ENCODE measurements at regions not wholly inside any gene's neighbourhood (a gene's known extent, or its start where the extent isn't known, plus 50 kb on each side); places are given as distances from the start of the nearest gene placed in this dataset.

GRCh38 chr9:129550199-129550839 lies 70.6 kb downstream of the C9orf50 start:
- no peak for TF ChIP-seq CTCF (IDR thresholded peaks at IDR 0.05; ENCODE audit: low read depth, low read length, poor library complexity, severe bottlenecking)
- no peak for TF ChIP-seq EZH2phosphoT487 (IDR thresholded peaks at IDR 0.05; ENCODE audit: borderline replicate concordance, low read length)

Measured in DOHH2 (cell line).